ENCODE measurements at regions not wholly inside any gene's neighbourhood (a gene's known extent, or its start where the extent isn't known, plus 50 kb on each side); places are given as distances from the start of the nearest gene placed in this dataset.
"Not testable (repeated sequence)": the region's sequence is repeated elsewhere in the genome, so short reads cannot be mapped to it uniquely, and the experiment has no call there.

GRCh38 chr6:117795234-117795633 is 111.8 kb upstream of the SLC35F1 start (continued):
- TF ChIP-seq ATF3 (CRISPR knock-in tag; conservative IDR thresholded peaks at IDR 0.05) (no peak), NR2C2 (CRISPR knock-in tag; IDR thresholded peaks at IDR 0.05) (no peak), MYBL2 (CRISPR knock-in tag; IDR thresholded peaks at IDR 0.05) (no peak), MLX (CRISPR knock-in tag; IDR thresholded peaks at IDR 0.05) (no peak)

DNA sequence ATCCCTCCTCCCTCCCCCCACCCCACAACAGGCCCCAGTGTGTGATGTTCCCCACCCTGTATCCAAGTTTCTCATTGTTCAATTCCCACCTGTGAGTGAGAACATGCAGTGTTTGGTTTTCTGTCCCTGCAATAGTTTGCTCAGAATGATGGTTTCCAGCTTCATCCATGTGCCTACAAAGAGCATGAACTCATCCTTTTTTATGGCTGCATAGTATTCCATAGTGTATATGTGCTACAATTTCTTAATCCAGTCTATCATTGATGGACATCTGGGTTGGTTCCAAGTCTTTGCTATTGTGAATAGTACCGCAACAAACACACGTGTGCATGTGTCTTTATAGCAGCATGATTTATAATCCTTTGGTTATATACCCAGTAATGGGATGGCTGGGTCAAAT is 108.2 kb upstream of the SLC35F1 start:
- H3K4me1 Mint-ChIP-seq: peaks cover 31% of the 10 kb centered on the region
- ATAC-seq; H3K27ac Mint-ChIP-seq; H3K36me3 Mint-ChIP-seq; H3K27me3 Mint-ChIP-seq (ENCODE audit: low read depth); POLR2A ChIA-PET; H3K4me3 Mint-ChIP-seq; CTCF ChIA-PET; DNase-seq (ENCODE audit: low spot score): not testable (repeated sequence)
- peaks cover 12% of the 10 kb centered on the region for H3K9me3 Mint-ChIP-seq

DNA sequence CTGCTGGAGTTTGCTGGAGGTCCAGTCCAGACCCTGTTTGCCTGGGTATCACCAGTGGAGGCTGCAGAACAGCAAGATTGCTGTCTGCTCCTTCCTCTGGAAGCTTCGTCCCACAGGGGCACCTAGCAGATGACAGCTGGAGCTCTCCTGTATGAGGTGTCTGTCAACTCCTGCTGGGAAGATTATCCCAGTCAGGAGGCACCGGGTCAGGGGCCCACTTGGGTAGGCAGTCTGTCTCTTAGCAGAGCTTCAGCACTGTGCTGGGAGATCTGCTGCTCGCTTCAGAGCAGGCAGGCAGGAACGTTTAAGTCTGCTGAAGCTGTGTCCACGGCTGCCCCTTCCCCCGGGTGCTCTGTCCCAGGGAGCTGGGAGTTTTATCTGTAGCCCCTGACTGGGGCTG is 96.8 kb upstream of the SLC35F1 start:
- POLR2A ChIA-PET: interaction anchor here (0.6 kb wide), 1 partner anchor 124 kb away, joined by 6 read pairs; no protein-coding TSS in a partner anchor

More for the DNA sequence above, 96.8 kb upstream of the SLC35F1 start:
- no peak overlapping the region for H3K27ac Mint-ChIP-seq
- peaks cover 5% of the 10 kb centered on the region for H3K36me3 Mint-ChIP-seq
- CTCF ChIA-PET: no interaction called here
- DNase-seq (ENCODE audit: low spot score) (no peak), ATAC-seq (no peak)
- H3K9me3 Mint-ChIP-seq: peaks cover 19% of the 10 kb centered on the region
- TF ChIP-seq NFE2L1 (CRISPR knock-in tag; IDR thresholded peaks at IDR 0.05): no peak
- no peak for TF ChIP-seq ATF6 (CRISPR knock-in tag; IDR thresholded peaks at IDR 0.05)
- no peak for TF ChIP-seq SP1 (CRISPR knock-in tag; conservative IDR thresholded peaks at IDR 0.05)
- no peak for TF ChIP-seq E2F1 (CRISPR knock-in tag; IDR thresholded peaks at IDR 0.05)
- no peak for TF ChIP-seq ZNF512 (CRISPR knock-in tag; IDR thresholded peaks at IDR 0.05; ENCODE audit: borderline replicate concordance)
- TF ChIP-seq, protein P1, sequence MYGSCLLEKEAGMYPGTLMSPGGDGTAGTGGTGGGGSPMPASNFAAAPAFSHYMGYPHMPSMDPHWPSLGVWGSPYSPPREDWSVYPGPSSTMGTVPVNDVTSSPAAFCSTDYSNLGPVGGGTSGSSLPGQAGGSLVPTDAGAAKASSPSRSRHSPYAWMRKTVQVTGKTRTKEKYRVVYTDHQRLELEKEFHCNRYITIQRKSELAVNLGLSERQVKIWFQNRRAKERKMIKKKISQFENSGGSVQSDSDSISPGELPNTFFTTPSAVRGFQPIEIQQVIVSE (CRISPR knock-in tag; IDR thresholded peaks at IDR 0.05; ENCODE audit: borderline replicate concordance): no peak
- TF ChIP-seq CBFB (CRISPR knock-in tag; IDR thresholded peaks at IDR 0.05; ENCODE audit: low read depth): no peak
- no peak for TF ChIP-seq ZNF396 (CRISPR knock-in tag; IDR thresholded peaks at IDR 0.05; ENCODE audit: borderline replicate concordance)
- TF ChIP-seq USF2 (CRISPR knock-in tag; IDR thresholded peaks at IDR 0.05): no peak
- TF ChIP-seq CTCF (IDR thresholded peaks at IDR 0.05): no peak
- no peak for TF ChIP-seq NR1H2 (CRISPR knock-in tag; IDR thresholded peaks at IDR 0.05)
- no peak for TF ChIP-seq ZNF423 (CRISPR knock-in tag; IDR thresholded peaks at IDR 0.05)
- TF ChIP-seq GTF2I (CRISPR knock-in tag; conservative IDR thresholded peaks at IDR 0.05): no peak
- TF ChIP-seq ETV6 (CRISPR knock-in tag; IDR thresholded peaks at IDR 0.05): no peak
- H3K4me1 Mint-ChIP-seq: no peaks in the 10 kb centered on the region
- peaks cover 3% of the 10 kb centered on the region for H3K27me3 Mint-ChIP-seq (ENCODE audit: low read depth)
- no peak overlapping the region for H3K4me3 Mint-ChIP-seq
